Left lobe of liver (tissue), 2 donors: ENCODE measurements at regions not wholly inside any gene's neighbourhood (a gene's known extent, or its start where the extent isn't known, plus 50 kb on each side); places are given as distances from the start of the nearest gene placed in this dataset.

Experiments used
- ATAC-seq: fragments of 200-7000 bp; cut with Tn5 transposase; one replicate; pipeline ENCODE4 v1.9.1; 2020; ENCODE audit warnings: mild to moderate bottlenecking, moderate library complexity
- DNase-seq: peaks from one replicate; pipeline ENCODE4 v3.0.0-alpha.2; 2020; ENCODE audit warnings: low spot score
- donor health status: DM: no; HTN: no; CAD: no; lungs with moderate emphysema.
- donor health status: DM: no; HTN: yes; CAD: no.

DNA sequence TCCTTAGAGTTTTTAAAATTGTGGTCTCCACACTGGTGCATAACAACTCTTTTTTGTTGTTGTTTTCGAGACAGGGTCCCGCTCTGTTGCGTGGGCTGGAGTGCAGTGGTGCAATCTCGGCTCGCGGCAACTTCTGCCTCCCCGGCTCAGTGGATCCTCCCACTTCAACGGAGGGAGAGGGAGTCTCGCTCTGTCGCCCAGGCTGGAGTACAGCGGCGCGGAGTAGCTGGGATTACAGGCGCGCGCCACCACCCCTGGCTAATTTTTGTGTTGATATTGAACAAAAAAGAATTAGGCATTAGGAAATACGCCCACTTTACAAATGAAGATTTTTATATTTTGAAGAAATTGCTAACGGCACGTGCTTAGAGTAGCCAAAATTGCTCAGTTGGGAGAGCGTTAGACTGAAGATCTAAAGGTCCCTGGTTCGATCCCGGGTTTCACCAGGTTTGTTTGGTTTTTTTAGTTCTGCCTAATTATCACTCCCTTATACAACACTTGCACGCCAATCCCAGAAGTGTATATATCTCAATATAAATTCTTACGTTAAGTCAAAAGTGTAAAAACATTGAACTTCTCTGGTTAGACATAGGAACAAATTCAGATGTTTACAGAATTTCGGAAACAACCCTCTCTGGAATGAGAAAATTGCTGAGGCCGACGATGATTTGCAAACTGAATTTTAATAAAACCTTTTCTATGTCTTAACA lies 159.6 kb downstream of the TRIM27 start:
- no peak for DNase-seq

GRCh38 chr6:28764761-28765282 lies 159.0 kb downstream of the TRIM27 start:
- ATAC-seq (no peak), DNase-seq (no peak)

More for the DNA sequence above, 159.6 kb downstream of the TRIM27 start:
- no peak for ATAC-seq

DNA sequence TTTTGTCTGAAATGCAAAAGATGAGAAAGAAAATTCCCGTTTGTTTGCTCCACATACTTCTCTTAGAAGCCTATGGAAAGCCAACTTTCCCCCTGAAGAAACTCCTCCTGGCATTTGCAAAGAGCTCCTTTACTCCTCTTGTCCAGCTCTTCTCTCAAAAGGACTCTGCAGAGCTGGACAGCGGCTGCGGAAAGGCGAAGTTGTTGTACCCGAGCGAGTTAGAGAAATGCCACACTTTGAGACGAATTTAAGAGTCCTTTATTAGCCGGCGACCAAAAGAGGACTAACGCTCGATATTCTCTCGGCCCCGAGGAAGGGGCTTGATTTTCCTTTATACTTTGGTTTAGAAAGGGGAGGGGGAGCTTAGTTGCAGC lies 157.8 kb downstream of the TRIM27 start:
- DNase-seq (no peak), ATAC-seq (no peak)

DNA sequence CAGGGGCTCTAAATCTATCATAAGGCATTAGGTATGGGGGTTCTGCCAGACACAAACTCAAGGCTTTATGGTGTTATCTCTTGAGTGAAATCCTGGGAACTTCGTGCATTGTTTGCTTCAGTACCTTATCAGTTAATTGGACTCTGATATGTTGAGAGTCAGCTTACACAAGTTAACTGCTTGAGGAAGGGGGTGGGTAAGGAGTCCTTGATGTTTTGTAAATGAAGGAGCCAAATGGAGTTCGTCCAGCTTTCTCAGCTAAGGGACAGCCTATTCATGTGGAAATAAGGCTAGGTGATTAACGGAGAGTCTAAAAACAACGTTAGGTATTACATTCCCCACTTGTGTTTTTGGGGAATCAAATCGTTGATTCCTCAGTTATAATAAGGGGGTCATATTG lies 157.4 kb downstream of the TRIM27 start:
- ATAC-seq: no peak
- no peak for DNase-seq

DNA sequence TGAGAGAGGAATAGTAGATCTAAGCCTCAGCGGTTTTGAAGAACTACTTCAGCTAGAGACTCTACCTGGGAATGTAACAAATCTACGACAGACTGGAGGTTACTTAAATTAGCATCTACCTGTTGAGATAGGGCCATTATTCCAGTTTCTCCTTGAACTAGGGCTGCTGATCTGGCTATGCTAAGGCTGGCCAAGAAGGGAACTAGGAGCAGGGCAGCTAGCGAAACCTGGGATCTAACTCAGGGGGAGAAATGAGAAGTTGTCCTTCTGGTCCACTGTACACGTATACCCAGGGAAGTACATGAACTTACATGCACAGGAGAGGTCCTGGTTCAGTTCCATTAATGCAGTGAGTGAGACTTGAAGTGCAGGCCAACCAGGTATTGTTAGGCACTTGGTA lies 156.7 kb downstream of the TRIM27 start:
- ATAC-seq (no peak), DNase-seq (no peak)

GRCh38 chr6:28767691-28768090 lies 156.1 kb downstream of the TRIM27 start:
- ATAC-seq (no peak), DNase-seq (no peak)

DNA sequence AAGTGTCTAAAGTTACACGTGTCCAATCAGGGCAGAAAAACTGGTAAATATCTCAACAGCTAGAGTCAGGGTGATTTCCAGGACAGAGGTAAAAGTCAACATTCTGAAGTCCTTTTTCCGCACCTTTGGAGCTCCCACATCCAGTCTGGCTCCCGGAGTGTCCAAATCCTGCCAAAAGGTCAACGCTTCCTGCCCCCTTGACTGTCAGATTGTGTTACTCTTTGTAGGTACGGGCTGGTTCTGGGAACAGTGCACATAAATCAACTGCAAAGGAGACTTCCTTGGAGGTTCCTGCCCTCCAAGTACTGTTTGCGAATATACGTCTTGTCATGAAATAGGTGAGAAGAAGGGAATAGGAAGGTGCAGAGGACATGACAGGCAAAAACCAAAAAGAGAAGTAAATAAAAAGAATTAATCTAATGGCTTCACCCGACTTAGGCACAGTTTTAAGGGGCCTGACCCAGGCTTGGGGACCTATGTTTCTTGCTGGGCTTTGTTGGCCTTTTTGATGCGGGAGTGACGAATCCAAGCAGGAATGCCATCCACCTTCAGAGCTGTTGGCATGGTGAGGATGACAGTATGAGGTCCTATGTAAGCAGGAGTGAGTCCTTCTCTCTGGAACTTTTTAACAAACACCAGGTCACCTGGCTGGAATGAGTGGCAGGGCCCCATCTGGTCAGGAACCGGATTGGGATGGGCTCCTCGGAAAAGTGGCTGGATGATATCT lies 155.4 kb downstream of the TRIM27 start:
- DNase-seq (no peak), ATAC-seq (no peak)

DNA sequence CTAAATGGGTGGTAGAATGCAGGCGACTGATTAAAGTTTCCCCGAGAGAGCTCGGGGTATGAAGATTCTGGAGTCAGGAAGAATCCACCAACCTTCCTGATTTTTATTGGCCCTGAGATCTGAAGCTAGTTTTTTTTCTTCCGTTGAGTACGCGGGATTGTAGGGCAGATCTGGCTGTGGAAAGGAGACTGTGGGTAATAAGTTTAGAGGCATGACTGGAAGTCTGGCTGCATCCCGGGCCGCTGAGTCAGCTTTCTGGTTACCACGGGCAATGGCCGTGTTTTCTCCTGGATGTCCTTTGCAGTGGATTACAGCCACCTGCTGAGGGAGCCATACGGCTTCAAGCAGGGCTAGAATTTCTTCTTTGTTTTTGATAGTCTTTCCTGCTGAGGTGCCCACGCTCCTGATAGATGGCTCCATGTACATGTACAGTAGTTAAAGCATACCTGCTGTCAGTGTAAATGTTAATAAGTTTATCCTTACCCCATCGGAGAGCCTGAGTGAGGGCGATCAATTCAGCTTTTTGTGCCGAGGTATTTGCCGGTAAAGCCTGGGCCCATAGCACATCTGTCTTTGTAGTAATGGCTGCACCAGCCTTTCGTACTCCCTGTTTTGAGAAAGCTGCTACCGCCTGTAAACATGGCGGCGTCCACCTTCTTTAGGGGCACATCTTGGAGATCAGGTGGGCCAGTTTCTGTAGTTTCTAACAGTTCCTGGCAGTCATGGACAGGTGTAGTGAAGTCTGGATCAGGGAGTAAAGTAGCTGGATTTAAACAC lies 154.0 kb downstream of the TRIM27 start:
- no peak for ATAC-seq
- DNase-seq: no peak

- DNase-seq (no peak), ATAC-seq (no peak)
Observed at GRCh38 chr6:28770732-28771131, 153.1 kb downstream of the TRIM27 start.

DNA sequence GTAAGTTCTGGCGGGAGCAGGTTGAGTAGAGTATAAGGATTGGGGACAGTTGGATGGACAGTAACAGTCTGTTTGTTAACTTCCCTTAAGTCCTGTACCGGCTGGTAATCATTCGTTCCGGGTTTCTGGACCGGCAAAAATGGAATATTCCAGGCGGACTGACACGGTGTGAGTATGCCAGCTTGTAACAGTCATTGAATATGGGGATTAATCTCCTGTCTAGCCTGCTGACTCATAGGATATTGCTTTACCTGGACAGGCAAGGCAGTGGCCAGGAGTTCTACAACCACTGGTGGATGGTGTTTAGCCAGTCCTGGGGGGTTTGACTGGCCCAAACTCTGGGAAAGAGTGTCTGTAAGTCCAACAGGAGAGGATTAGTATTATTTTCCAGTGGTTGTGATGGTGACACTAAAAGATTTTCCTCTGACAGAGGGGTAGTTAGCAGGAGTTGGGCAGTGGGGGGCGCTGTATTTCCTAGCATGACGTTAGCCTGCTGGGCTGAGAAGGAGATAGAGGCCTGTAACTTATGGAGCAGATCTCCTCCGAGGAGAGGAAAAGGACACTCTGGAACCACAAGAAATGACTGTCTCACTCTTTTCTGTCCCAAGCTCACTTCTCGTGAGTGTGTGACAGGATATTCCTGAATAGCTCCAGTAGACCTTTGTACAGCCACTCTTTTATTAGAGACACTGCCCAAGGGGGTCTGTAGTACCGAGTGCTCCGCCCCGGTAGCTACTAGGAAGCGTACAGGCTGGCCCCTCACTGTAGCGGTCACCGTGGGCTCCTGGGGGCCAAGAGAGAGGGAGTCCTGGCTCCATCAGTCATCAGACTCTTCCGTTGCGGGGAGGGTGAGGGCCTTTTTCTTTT lies 152.2 kb downstream of the TRIM27 start:
- no peak for DNase-seq
- ATAC-seq: no peak

DNA sequence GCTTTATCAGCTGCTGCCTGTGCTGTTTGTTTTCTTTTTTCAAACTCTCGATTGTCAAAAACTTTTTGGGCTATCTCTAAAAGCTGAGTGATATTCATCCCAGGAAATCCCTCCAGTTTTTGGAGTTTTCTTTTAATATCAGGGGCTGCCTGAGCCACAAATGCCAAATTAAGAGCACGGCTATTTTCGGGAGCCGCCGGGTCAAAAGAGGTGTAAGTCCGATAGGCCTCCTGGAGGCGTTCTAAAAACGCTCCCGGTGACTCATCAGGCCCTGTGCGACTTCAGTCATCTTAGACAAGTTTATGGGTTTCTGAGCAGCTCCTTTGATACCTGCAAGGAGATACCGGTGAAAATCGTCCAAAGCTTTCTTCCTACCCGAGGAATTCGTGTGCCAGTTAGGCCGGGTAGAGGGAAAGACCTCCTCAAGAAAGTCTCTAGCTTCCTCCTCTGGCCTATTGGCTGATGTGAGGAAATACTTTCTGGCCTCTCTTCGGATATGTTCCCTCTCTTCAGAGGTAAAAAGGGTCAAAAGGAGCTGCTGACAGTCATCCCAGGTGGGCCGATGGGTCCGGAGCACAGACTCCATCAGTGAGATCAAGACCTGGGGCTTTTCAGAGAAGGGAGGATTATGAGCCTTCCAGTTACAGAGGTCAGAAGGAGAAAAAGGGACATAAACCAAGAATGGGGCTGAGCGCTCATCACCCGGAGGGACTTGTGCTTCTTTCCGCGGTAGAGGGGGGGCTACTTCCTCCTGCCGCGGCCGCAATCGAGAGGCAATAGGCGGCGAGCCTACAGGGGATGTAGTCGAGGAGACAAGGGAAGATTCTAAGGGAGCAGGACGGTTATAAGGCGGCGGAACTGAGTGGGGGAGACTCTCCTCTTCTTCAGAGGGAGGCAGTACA lies 151.1 kb downstream of the TRIM27 start:
- ATAC-seq (no peak), DNase-seq (no peak)

- ATAC-seq: no peak
- DNase-seq: no peak
Observed at GRCh38 chr6:28774292-28775051, 149.3 kb downstream of the TRIM27 start.

DNA sequence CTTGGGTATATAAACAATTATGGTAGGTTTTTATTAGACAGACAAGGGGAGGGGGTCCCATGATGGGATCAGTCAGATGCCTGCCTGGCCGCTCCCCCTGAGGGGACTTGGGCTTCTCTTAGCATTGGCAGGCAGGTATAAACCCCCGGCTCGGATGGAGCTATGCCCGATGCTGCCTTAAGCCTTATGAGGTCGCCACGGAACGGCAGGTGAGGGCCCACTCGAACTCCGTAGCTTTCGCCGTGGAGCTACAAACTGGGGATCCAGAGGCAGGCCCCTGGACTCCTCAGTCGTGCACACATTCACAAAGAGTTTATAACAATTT lies 148.8 kb downstream of the TRIM27 start:
- ATAC-seq (no peak), DNase-seq (no peak)

DNA sequence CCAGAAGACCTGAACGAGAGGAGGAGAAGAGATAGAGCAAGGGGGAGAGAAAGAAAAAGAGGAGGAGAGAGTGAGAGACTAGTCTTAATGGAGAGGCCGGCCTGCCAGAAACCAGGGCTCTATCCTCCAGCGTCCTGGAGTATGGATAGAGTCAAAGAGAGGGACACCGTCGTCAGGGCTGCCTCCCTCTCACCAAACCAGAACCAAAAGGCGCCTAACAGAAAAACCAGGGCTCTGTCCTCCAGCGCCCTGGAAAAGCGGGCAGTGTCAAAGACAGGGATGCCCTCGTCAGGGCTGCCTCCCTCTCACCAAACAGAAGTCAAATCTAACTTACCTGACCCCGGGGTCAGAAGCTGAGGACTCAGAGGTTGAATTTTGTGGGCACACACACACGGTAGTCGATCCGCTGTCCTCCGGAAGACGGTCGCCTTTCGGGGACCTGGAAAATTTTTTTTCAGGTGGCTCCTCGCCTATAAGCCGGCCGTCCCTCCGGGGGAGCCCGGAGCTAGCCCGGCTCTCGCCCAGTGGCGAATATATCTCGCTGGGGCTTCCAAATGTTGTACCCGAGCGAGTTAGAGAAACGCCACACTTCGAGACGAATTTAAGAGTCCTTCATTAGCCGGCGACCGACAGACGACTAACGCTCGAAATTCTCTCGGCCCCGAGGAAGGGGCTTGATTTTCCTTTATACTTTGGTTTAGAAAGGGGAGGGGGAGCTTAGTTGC lies 148.2 kb downstream of the TRIM27 start:
- ATAC-seq: no peak
- no peak for DNase-seq

GRCh38 chr6:28776269-28777146 lies 147.3 kb downstream of the TRIM27 start:
- DNase-seq (no peak), ATAC-seq (no peak)

GRCh38 chr6:28777147-28777461 lies 146.7 kb downstream of the TRIM27 start:
- DNase-seq (no peak), ATAC-seq (no peak)

GRCh38 chr6:28782113-28782673 lies 141.6 kb downstream of the TRIM27 start:
- DNase-seq: no peak
- ATAC-seq: no peak
